A673 (cell line): ENCODE measurements at regions not wholly inside any gene's neighbourhood (a gene's known extent, or its start where the extent isn't known, plus 50 kb on each side); places are given as distances from the start of the nearest gene placed in this dataset.

ENCODE experiments used
- BruUV-seq: library from RNA; stranded (reverse); fragments of 400-500 nt; replicated peaks from 2 replicates; lab custom pipeline; 2021; lab: Mats Ljungman, UMichigan
- CTCF ChIA-PET: fragments of 300-600 bp; sonication (Branson Sonifier 250); formaldehyde crosslinking; loops from one replicate; lab custom pipeline; 2022; ENCODE audit warnings: antibody characterized with exemption; lab: Charles Lee
- POLR2A ChIA-PET: fragments of 300-600 bp; sonication (Branson Sonifier 250); formaldehyde crosslinking; loops from one replicate; lab custom pipeline; 2022; ENCODE audit warnings: antibody characterized with exemption; ENCODE audit not compliant: low non-redundant PET; lab: Charles Lee
- DNase-seq: peaks from one replicate; pipeline ENCODE4 v3.0.0-alpha.2; 2015; ENCODE audit warnings: low spot score
- H3K27ac ChIP-seq: fragments of 200-600 bp; sonication (generic); 2 replicates; pipeline ENCODE4 v1.5.1; 2016; ENCODE audit warnings: mixed run types, low read depth, mild to moderate bottlenecking, mixed read lengths, antibody characterized with exemption, low read length; ENCODE audit not compliant: poor library complexity, severe bottlenecking
- H3K27me3 ChIP-seq: fragments of 200-600 bp; sonication (generic); replicated peaks from 2 replicates; pipeline ENCODE4 v1.6.1; 2017; ENCODE audit warnings: mixed run types, low read depth, mild to moderate bottlenecking, mixed read lengths, antibody characterized with exemption, low read length; ENCODE audit not compliant: insufficient read depth, poor library complexity
- H3K36me3 ChIP-seq: fragments of 200-600 bp; sonication (generic); 2 replicates; pipeline ENCODE4 v1.6.1; 2016; ENCODE audit warnings: mixed run types, mild to moderate bottlenecking, mixed read lengths, antibody characterized with exemption, low read length; ENCODE audit not compliant: insufficient read depth, poor library complexity, severe bottlenecking
- H3K4me1 ChIP-seq: fragments of 200-600 bp; sonication (generic); 2 replicates; pipeline ENCODE4 v1.6.1; 2017; ENCODE audit warnings: mixed run types, mild to moderate bottlenecking, mixed read lengths, antibody characterized with exemption, low read length; ENCODE audit not compliant: insufficient read depth, poor library complexity, severe bottlenecking
- H3K4me3 ChIP-seq: fragments of 200-600 bp; sonication (generic); 2 replicates; pipeline ENCODE4 v1.5.1; 2016; ENCODE audit warnings: low read depth, mixed run types, mild to moderate bottlenecking, mixed read lengths, low read length; ENCODE audit not compliant: poor library complexity, severe bottlenecking
- H3K9me3 ChIP-seq: fragments of 200-600 bp; sonication (generic); 2 replicates; pipeline ENCODE4 v1.6.1; 2016; ENCODE audit warnings: mixed run types, low read depth, mild to moderate bottlenecking, mixed read lengths, antibody characterized with exemption, low read length; ENCODE audit not compliant: poor library complexity, severe bottlenecking
- EZH2 ChIP-seq: fragments of 200-600 bp; sonication (generic); IDR thresholded peaks from 2 replicates; pipeline ENCODE4 v1.6.1; 2017; ENCODE audit warnings: borderline replicate concordance, low read depth, mild to moderate bottlenecking, mixed read lengths, antibody characterized with exemption, low read length; ENCODE audit not compliant: poor library complexity, severe bottlenecking
- intact Hi-C: fragments of 100-400 bp; cut with micrococcal nuclease; formaldehyde crosslinking; loops from one replicate; pipeline ENCODE4 v1.10.0; 2022; ENCODE audit not compliant: unreplicated experiment
- TF ChIP-seq, protein P1 (sequence below): fragments of 300-800, 200-600 bp; sonication (generic); conservative IDR thresholded peaks from 2 replicates; pipeline ENCODE4 v1.5.1; 2017; ENCODE audit warnings: low read depth, mild to moderate bottlenecking, antibody characterized with exemption, low read length, moderate library complexity, mixed read lengths

DNA sequence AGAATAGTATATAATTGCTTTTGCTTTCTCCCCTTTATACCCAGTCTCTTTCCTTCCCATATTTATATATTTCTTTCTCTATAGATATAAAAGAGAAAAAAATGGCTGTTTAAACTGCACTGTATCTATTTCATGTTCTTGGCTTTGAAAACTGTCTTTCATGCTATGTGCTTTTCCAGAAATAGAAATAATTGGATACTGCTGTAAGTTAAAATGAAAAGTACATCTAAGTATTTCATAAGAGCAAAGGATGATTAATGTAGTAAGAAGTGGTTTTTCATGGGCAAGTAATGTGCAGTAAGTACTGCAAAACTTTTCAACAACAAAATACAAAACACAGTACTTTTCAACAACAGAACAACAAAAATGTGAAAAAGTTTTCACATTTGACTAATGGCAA, 237.9 kb downstream of the SNCA start:
- intact Hi-C loops: loop anchor here (10.0 kb wide), 1 partner anchor 306 kb away; no protein-coding TSS in a partner anchor
- H3K36me3 ChIP-seq: no peaks in the 10 kb centered on the region
- ChIA-PET CTCF (no interaction called here), POLR2A (no interaction called here)
- no peak overlapping the region for H3K27ac ChIP-seq
- no peak overlapping the region for H3K4me3 ChIP-seq
- no TSS peak for BruUV-seq
- no peak for DNase-seq
- H3K27me3 ChIP-seq: no peaks in the 10 kb centered on the region
- TF ChIP-seq EZH2: no peak
- TF ChIP-seq, protein P1, sequence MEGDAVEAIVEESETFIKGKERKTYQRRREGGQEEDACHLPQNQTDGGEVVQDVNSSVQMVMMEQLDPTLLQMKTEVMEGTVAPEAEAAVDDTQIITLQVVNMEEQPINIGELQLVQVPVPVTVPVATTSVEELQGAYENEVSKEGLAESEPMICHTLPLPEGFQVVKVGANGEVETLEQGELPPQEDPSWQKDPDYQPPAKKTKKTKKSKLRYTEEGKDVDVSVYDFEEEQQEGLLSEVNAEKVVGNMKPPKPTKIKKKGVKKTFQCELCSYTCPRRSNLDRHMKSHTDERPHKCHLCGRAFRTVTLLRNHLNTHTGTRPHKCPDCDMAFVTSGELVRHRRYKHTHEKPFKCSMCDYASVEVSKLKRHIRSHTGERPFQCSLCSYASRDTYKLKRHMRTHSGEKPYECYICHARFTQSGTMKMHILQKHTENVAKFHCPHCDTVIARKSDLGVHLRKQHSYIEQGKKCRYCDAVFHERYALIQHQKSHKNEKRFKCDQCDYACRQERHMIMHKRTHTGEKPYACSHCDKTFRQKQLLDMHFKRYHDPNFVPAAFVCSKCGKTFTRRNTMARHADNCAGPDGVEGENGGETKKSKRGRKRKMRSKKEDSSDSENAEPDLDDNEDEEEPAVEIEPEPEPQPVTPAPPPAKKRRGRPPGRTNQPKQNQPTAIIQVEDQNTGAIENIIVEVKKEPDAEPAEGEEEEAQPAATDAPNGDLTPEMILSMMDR: no peak
- H3K4me1 ChIP-seq: no peaks in the 10 kb centered on the region
- no peaks in the 10 kb centered on the region for H3K9me3 ChIP-seq

GRCh38 chr4:89598602-89599001, 238.4 kb downstream of the SNCA start:
- intact Hi-C loops: loop anchor here (10.0 kb wide), 1 partner anchor 306 kb away; no protein-coding TSS in a partner anchor

DNA sequence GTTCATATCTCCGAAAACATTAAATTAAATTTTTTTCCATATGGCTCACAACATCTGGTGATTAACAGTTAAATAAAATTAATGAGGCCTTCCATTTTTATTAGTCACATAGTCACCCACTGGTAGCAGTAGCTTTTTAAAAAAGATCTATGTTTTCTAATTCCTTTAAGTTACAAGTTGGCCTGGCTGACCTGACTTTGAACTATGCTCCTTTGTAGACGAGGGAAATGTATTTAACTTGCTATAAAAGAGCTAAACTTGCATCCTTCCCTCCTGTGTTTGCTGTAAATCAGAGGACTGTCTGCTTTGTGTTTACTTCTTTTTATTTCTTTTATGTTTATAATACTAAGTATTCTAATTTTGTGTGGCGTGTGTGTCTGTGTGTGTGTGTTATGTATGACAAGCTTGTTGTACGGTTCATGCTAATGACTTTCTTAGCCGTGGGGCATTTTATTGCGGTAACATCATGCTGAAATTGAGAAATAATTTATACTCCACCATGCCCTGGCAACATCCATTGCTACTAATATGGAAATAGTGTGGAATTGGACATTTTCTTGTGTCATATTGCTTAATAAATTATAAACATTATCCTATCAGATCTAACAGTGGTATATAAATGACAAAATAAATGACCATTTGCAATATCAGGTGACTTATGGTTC, 241.7 kb downstream of the SNCA start:
- Histone ChIP-seq H3K27me3 (no peaks in the 10 kb centered on the region), H3K9me3 (no peaks in the 10 kb centered on the region), H3K27ac (no peak overlapping the region), H3K36me3 (no peaks in the 10 kb centered on the region), H3K4me1 (no peaks in the 10 kb centered on the region), H3K4me3 (no peak overlapping the region)
- CTCF ChIA-PET: no interaction called here
- DNase-seq: no peak
- intact Hi-C loops: loop anchor here (10.0 kb wide), 1 partner anchor 310 kb away; no protein-coding TSS in a partner anchor
- POLR2A ChIA-PET: no interaction called here
- no TSS peak for BruUV-seq
- TF ChIP-seq EZH2: no peak
- TF ChIP-seq, protein P1: no peak

More at GRCh38 chr4:89598602-89599001, 238.4 kb downstream of the SNCA start:
- Histone ChIP-seq H3K4me3 (no peak overlapping the region), H3K9me3 (no peaks in the 10 kb centered on the region), H3K4me1 (no peaks in the 10 kb centered on the region), H3K27ac (no peak overlapping the region), H3K36me3 (no peaks in the 10 kb centered on the region), H3K27me3 (no peaks in the 10 kb centered on the region)
- TF ChIP-seq EZH2: no peak
- TF ChIP-seq, protein P1: peak; percentile 26; the same call in 1 of the 2 replicates
- POLR2A ChIA-PET: no interaction called here
- no peak for DNase-seq
- BruUV-seq: no TSS peak
- CTCF ChIA-PET: no interaction called here
